Transverse colon (tissue), 4 donors: ENCODE measurements at regions not wholly inside any gene's neighbourhood (a gene's known extent, or its start where the extent isn't known, plus 50 kb on each side); places are given as distances from the start of the nearest gene placed in this dataset.

ENCODE experiments used
- POLR2A ChIP-seq: fragments of 450-650 bp; IDR thresholded peaks from one replicate; pipeline ENCODE4 v1.6.1; 2016; ENCODE audit warnings: antibody characterized with exemption, mild to moderate bottlenecking, moderate library complexity
- POLR2AphosphoS5 ChIP-seq, 3 donors: sonication (generic); formaldehyde crosslinking; IDR thresholded peaks; one replicate each; pipeline ENCODE4 v1.6.1; 2016; ENCODE audit warnings: antibody characterized with exemption in 3 of 3
- TF ChIP-seq, protein P1 (sequence below), 5 experiments: fragments of 200-600 bp in 3 of 5; fragments of 450-650 bp in 2 of 5; sonication (generic) in 3 of 5; IDR thresholded peaks; 1 replicate in 2 of 5; 2 replicates in 3 of 5; pipeline ENCODE4 v1.5.1; 2016 to 2017; ENCODE audit warnings: antibody characterized with exemption in 5 of 5, inconsistent platforms in 3 of 5, mild to moderate bottlenecking in 2 of 5, moderate library complexity in 1 of 5

DNA sequence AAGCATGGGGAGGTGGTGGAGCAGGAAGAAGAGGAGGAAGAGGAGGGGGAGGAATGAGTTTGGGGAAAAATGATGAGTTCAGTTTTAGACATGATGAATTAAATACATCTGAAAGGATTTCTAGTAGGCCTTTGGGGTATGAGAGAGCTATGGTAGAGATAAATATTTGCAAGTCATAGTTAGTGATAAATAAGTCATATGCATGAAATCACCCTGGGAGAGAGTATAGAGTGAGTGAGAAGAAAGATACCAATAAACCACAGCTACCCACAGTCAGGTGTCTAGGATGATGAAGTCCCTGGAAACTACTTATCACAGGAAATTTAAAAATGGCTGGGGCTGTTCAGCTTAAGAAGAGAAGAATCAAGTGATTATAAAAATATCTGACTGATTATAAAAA is 240.5 kb downstream of the RDH14 start:
- TF ChIP-seq POLR2AphosphoS5 (IDR thresholded peaks at IDR 0.05) (no peak), POLR2A (no peak)
- TF ChIP-seq, protein P1, sequence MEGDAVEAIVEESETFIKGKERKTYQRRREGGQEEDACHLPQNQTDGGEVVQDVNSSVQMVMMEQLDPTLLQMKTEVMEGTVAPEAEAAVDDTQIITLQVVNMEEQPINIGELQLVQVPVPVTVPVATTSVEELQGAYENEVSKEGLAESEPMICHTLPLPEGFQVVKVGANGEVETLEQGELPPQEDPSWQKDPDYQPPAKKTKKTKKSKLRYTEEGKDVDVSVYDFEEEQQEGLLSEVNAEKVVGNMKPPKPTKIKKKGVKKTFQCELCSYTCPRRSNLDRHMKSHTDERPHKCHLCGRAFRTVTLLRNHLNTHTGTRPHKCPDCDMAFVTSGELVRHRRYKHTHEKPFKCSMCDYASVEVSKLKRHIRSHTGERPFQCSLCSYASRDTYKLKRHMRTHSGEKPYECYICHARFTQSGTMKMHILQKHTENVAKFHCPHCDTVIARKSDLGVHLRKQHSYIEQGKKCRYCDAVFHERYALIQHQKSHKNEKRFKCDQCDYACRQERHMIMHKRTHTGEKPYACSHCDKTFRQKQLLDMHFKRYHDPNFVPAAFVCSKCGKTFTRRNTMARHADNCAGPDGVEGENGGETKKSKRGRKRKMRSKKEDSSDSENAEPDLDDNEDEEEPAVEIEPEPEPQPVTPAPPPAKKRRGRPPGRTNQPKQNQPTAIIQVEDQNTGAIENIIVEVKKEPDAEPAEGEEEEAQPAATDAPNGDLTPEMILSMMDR (IDR thresholded peaks at IDR 0.05): no peak
